ENCODE measurements at regions not wholly inside any gene's neighbourhood (a gene's known extent, or its start where the extent isn't known, plus 50 kb on each side); places are given as distances from the start of the nearest gene placed in this dataset.

DNA sequence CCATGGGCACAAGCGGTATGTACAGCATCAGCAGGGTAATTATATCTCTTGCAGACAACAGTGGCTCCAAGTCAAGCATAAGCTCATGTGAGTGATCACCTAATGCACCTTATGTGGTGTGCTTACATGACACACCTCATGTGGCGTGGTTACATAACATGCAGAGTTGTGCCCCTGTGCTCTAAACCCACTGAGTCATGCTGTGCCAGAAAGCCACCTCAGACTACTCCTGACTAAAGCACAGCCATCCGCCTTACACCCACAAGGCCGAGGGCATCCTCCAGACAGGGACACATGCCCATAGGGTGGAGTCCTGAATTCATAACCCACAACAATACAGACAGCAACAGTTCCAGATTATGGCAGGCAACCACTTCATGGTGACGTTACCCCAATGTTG lies 163.7 kb upstream of the SLC30A5 start:
- Histone ChIP-seq H3K27ac (ENCODE audit: low read depth, low read length) (no peak overlapping the region), H3K9ac (ENCODE audit: low read length in 5 of 5) (no peak overlapping the region), H3K27me3 (ENCODE audit: control insufficient read depth in 5 of 5, insufficient read depth in 4 of 5, low read length in 5 of 5) (no peaks in the 10 kb centered on the region), H3K4me3 (ENCODE audit: low read depth in 1 of 5, low read length in 5 of 5) (no peak overlapping the region), H3K36me3 (ENCODE audit: control insufficient read depth in 5 of 5, insufficient read depth in 5 of 5, low read length in 5 of 5) (no peaks in the 10 kb centered on the region), H3K9me3 (ENCODE audit: control insufficient read depth in 5 of 5, low read length in 5 of 5) (peaks cover 3 to 7% (median 6%) of the 10 kb centered on the region in 5 donors), H3K4me1 (ENCODE audit: control insufficient read depth in 5 of 5, insufficient read depth in 5 of 5, low read length in 5 of 5) (no peaks in the 10 kb centered on the region)

DNA sequence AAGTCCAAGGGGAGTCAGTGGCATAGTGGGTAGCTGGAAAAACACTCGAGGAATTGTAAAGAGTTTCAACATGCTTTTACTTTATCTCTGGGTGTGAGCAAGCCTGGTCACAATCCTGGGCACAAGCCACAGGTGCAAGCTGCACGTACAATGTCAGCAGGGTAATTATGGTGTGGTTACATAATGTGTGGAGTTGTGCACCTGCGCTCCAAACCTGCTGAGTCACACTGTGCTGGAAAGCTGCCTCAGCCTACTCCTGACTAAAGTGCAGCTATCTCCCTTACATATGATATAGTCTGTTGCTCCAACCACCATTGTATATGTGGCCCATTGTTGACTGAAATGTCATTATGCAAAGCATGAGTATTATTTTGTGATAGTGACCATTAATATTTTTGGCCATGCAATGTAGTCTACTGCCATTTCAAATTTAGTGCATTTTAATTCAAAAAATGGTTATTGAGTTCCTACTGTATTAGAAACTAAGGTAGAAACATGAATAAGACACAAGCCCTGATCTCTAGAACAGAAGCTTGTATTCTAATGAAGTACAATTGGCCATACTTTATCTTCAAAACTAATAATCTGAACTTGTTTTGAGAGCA lies 160.9 kb upstream of the SLC30A5 start:
- H3K4me1 ChIP-seq (ENCODE audit: control insufficient read depth in 5 of 5, insufficient read depth in 5 of 5, low read length in 5 of 5), result no peaks in the 10 kb centered on the region
- no peaks in the 10 kb centered on the region for H3K36me3 ChIP-seq (ENCODE audit: control insufficient read depth in 5 of 5, insufficient read depth in 5 of 5, low read length in 5 of 5)
- H3K9me3 ChIP-seq (ENCODE audit: control insufficient read depth in 5 of 5, low read length in 5 of 5), result peaks cover 3 to 7% (median 6%) of the 10 kb centered on the region in 5 donors
- H3K4me3 ChIP-seq (ENCODE audit: low read depth in 1 of 5, low read length in 5 of 5), result no peak overlapping the region
- no peaks in the 10 kb centered on the region for H3K27me3 ChIP-seq (ENCODE audit: control insufficient read depth in 5 of 5, insufficient read depth in 4 of 5, low read length in 5 of 5)
- H3K27ac ChIP-seq (ENCODE audit: low read depth, low read length), result no peak overlapping the region
- no peak overlapping the region for H3K9ac ChIP-seq (ENCODE audit: low read length in 5 of 5)

DNA sequence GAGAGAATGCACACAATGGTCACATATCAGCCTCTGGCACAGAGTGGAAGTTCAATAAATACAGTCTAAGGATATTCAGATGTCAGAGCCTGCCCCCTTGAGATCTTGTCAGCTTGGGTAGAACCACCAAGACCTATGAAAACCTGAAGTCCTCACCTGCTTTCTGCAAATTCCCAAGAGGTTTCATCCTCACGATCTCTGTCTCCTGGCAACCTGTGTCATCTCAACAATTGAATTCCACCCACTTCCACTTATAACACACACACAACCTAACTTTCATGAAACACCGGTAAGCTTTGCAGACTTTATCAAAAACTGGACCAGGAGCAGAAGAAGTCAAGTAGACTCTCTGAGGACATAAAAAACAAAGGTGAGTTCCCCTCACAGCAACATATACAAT lies 151.6 kb upstream of the SLC30A5 start:
- no peaks in the 10 kb centered on the region for H3K27me3 ChIP-seq (ENCODE audit: control insufficient read depth in 5 of 5, insufficient read depth in 4 of 5, low read length in 5 of 5)
- H3K27ac ChIP-seq (ENCODE audit: low read depth, low read length), result no peak overlapping the region
- no peak overlapping the region for H3K9ac ChIP-seq (ENCODE audit: low read length in 5 of 5)
- peaks cover 0 to 12% (median 5%) of the 10 kb centered on the region in 5 donors for H3K4me1 ChIP-seq (ENCODE audit: control insufficient read depth in 5 of 5, insufficient read depth in 5 of 5, low read length in 5 of 5)
- H3K9me3 ChIP-seq (ENCODE audit: control insufficient read depth in 5 of 5, low read length in 5 of 5), result no peaks in the 10 kb centered on the region
- H3K4me3 ChIP-seq (ENCODE audit: low read depth in 1 of 5, low read length in 5 of 5), result no peak overlapping the region
- H3K36me3 ChIP-seq (ENCODE audit: control insufficient read depth in 5 of 5, insufficient read depth in 5 of 5, low read length in 5 of 5), result no peaks in the 10 kb centered on the region

DNA sequence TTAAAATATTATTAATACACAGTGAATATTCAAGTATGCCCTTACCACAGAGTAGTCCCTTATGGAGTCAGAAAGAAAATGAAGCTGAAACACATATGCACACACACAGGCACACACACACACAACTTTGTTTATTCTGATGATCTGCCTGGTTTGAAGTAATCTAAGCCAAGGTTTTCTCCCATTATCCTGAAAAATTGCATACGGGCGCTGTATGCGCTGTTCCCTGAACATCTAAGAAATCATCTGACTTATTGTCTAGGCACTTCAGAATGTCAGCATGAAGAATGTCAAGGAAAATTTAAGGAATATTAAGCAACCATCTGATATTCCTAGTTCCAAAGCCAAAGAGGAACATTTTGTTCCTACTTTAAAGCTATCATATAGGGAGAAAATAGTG lies 147.1 kb upstream of the SLC30A5 start:
- Histone ChIP-seq H3K9me3 (ENCODE audit: control insufficient read depth in 5 of 5, low read length in 5 of 5) (no peaks in the 10 kb centered on the region), H3K9ac (ENCODE audit: low read length in 5 of 5) (no peak overlapping the region), H3K27me3 (ENCODE audit: control insufficient read depth in 5 of 5, insufficient read depth in 4 of 5, low read length in 5 of 5) (no peaks in the 10 kb centered on the region), H3K36me3 (ENCODE audit: control insufficient read depth in 5 of 5, insufficient read depth in 5 of 5, low read length in 5 of 5) (no peaks in the 10 kb centered on the region), H3K27ac (ENCODE audit: low read depth, low read length) (no peak overlapping the region), H3K4me1 (ENCODE audit: control insufficient read depth in 5 of 5, insufficient read depth in 5 of 5, low read length in 5 of 5) (peaks cover 0 to 33% (median 25%) of the 10 kb centered on the region in 5 donors), H3K4me3 (ENCODE audit: low read depth in 1 of 5, low read length in 5 of 5) (no peak overlapping the region)

DNA sequence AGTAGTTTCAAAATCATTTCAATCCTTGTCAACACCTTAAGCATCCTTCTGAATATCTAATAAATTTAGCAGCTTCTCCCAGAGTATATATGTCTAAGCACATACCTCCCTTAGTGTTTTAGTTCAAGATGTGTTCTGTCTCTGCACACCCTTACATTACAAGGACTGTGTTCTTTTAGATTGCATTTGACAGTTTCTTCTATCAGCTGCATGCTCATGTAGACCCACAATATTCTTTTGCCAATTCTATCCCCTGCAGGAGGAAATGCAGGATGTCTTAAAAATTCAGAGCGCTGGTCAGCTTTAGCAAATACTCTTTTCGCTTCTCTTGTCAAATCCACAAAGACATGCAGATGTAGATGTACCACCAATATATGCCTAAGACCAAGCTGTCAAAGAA lies 145.8 kb upstream of the SLC30A5 start:
- Histone ChIP-seq H3K27ac (ENCODE audit: low read depth, low read length) (no peak overlapping the region), H3K4me3 (ENCODE audit: low read depth in 1 of 5, low read length in 5 of 5) (no peak overlapping the region), H3K36me3 (ENCODE audit: control insufficient read depth in 5 of 5, insufficient read depth in 5 of 5, low read length in 5 of 5) (no peaks in the 10 kb centered on the region), H3K4me1 (ENCODE audit: control insufficient read depth in 5 of 5, insufficient read depth in 5 of 5, low read length in 5 of 5) (peaks cover 0 to 31% (median 27%) of the 10 kb centered on the region in 5 donors), H3K9me3 (ENCODE audit: control insufficient read depth in 5 of 5, low read length in 5 of 5) (no peaks in the 10 kb centered on the region), H3K27me3 (ENCODE audit: control insufficient read depth in 5 of 5, insufficient read depth in 4 of 5, low read length in 5 of 5) (no peaks in the 10 kb centered on the region), H3K9ac (ENCODE audit: low read length in 5 of 5) (no peak overlapping the region)

DNA sequence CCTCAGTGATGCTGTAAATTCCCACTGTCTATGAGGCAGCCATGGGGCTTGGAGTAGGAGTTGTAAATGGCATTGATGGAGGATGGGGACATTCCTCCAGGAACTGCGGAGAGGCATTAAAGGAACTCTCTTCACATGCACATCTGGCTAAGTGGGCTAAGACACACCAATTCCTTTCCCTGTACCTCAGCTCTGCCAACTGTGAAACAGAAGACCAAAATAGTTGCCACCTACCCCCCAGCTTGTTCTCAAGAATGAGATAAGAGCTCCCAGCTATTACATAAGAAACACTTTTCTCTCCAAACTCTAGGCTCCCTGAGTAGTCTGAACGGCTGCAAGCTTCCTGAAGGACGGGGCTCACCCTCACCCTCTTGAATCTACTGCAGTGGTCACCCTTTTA lies 144.6 kb upstream of the SLC30A5 start:
- Histone ChIP-seq H3K4me1 (ENCODE audit: control insufficient read depth in 5 of 5, insufficient read depth in 5 of 5, low read length in 5 of 5) (peaks cover 0 to 38% (median 34%) of the 10 kb centered on the region in 5 donors), H3K9ac (ENCODE audit: low read length in 5 of 5) (no peak overlapping the region), H3K27me3 (ENCODE audit: control insufficient read depth in 5 of 5, insufficient read depth in 4 of 5, low read length in 5 of 5) (no peaks in the 10 kb centered on the region), H3K27ac (ENCODE audit: low read depth, low read length) (no peak overlapping the region), H3K4me3 (ENCODE audit: low read depth in 1 of 5, low read length in 5 of 5) (no peak overlapping the region), H3K36me3 (ENCODE audit: control insufficient read depth in 5 of 5, insufficient read depth in 5 of 5, low read length in 5 of 5) (no peaks in the 10 kb centered on the region), H3K9me3 (ENCODE audit: control insufficient read depth in 5 of 5, low read length in 5 of 5) (no peaks in the 10 kb centered on the region)

DNA sequence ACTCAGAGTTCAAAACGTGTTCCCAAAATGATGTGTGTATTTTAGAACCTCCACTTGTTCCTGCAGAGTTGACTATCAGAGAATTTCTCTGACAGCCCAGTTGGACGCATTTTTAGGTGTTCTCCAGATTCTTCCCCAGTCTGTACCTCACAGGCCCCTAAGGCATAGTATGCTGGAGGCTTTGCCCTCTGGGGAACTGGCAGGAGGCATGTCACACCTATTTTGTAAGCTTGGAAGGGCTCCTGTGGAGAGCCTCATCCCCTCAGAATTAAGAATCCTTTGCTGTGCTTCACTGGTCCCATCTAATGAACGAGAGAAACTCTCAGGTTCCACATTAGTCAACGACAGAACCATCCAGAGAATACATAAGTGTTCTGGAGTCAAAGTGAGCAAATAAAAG lies 144.1 kb upstream of the SLC30A5 start:
- Histone ChIP-seq H3K4me1 (ENCODE audit: control insufficient read depth in 5 of 5, insufficient read depth in 5 of 5, low read length in 5 of 5) (peaks cover 0 to 38% (median 37%) of the 10 kb centered on the region in 5 donors), H3K27me3 (ENCODE audit: control insufficient read depth in 5 of 5, insufficient read depth in 4 of 5, low read length in 5 of 5) (no peaks in the 10 kb centered on the region), H3K9me3 (ENCODE audit: control insufficient read depth in 5 of 5, low read length in 5 of 5) (no peaks in the 10 kb centered on the region), H3K9ac (ENCODE audit: low read length in 5 of 5) (no peak overlapping the region), H3K36me3 (ENCODE audit: control insufficient read depth in 5 of 5, insufficient read depth in 5 of 5, low read length in 5 of 5) (no peaks in the 10 kb centered on the region), H3K4me3 (ENCODE audit: low read depth in 1 of 5, low read length in 5 of 5) (no peak overlapping the region), H3K27ac (ENCODE audit: low read depth, low read length) (no peak overlapping the region)

DNA sequence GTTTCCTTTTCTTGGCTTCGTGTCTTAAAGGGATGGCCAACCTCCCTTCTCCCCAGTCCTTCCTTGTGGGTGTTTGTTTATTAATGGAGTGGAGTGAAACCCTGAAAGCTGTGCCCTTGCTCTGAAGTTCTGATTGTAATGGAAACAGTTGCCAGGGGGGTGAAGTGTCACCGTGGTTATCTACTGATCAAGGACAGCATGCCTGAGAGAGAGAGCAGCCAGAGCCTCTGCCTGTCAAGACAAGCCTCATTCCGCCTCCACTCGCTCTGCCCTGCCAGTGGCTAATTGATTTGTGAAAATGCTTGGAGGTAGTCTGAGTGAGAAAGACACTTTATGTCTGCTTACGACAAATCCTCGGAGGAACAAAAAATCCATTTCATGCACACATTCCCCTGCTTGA lies 143.7 kb upstream of the SLC30A5 start:
- no peak overlapping the region for H3K27ac ChIP-seq (ENCODE audit: low read depth, low read length)
- no peak overlapping the region for H3K4me3 ChIP-seq (ENCODE audit: low read depth in 1 of 5, low read length in 5 of 5)
- H3K36me3 ChIP-seq (ENCODE audit: control insufficient read depth in 5 of 5, insufficient read depth in 5 of 5, low read length in 5 of 5), result no peaks in the 10 kb centered on the region

DNA sequence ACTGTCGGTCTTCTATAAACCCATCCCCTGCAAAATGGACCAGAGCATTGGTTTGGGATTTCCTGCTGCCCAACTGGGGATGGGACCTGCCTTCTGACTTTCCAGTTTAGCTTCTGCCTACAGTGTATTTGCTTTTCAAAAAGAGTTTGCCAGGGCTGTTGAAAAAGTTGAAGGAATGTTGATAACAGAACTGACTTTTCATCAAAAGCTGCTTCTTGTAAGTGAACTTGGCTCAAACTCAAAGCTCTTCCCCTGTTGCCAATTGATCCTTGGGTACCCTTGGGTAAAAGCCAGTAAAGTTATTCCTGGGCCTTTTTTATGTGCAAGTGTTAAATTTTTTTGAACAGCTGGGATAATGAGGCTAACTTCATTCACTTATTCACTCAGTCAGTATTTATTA lies 142.9 kb upstream of the SLC30A5 start:
- Histone ChIP-seq H3K27me3 (ENCODE audit: control insufficient read depth in 5 of 5, insufficient read depth in 4 of 5, low read length in 5 of 5) (no peaks in the 10 kb centered on the region), H3K4me3 (ENCODE audit: low read depth in 1 of 5, low read length in 5 of 5) (no peak overlapping the region), H3K4me1 (ENCODE audit: control insufficient read depth in 5 of 5, insufficient read depth in 5 of 5, low read length in 5 of 5) (peaks cover 0 to 38% (median 37%) of the 10 kb centered on the region in 5 donors), H3K9ac (ENCODE audit: low read length in 5 of 5) (no peak overlapping the region), H3K9me3 (ENCODE audit: control insufficient read depth in 5 of 5, low read length in 5 of 5) (no peaks in the 10 kb centered on the region), H3K36me3 (ENCODE audit: control insufficient read depth in 5 of 5, insufficient read depth in 5 of 5, low read length in 5 of 5) (no peaks in the 10 kb centered on the region), H3K27ac (ENCODE audit: low read depth, low read length) (no peak overlapping the region)

More for the DNA sequence above, 143.7 kb upstream of the SLC30A5 start:
- Histone ChIP-seq H3K9ac (ENCODE audit: low read length in 5 of 5) (peak overlapping the region in 1 of 5 donors; percentile 32), H3K9me3 (ENCODE audit: control insufficient read depth in 5 of 5, low read length in 5 of 5) (no peaks in the 10 kb centered on the region), H3K27me3 (ENCODE audit: control insufficient read depth in 5 of 5, insufficient read depth in 4 of 5, low read length in 5 of 5) (no peaks in the 10 kb centered on the region), H3K4me1 (ENCODE audit: control insufficient read depth in 5 of 5, insufficient read depth in 5 of 5, low read length in 5 of 5) (peaks cover 0 to 38% (median 37%) of the 10 kb centered on the region in 5 donors)

DNA sequence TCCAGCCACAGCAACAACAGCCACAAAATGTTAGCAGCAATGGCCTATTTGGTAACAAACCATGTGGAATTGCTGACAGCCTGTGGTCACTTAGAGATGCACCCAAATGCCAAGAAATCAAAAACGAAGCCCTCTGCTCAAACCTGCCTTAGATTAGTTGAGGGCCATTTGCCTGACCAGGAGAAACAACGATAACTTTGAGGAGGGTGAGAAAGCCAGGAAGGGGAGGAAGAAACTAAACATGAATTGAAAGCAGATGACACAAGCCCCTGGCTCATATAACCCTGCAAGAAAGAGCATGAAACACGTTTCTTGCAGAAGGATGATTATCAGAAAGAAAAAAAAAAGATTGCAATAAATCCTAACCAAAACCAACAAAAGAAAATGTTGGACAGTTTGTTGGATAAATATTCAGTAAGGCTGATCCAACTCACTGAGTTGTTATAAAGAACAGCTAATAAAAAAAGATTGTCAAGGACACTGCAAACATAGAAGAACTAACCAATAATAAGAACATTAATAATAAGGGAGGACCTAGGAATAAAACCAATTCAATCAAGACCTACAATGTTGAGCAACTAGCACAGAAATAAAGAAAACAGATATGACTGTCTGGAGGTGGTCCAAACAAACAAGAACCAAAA lies 140.5 kb upstream of the SLC30A5 start:
- Histone ChIP-seq H3K4me3 (ENCODE audit: low read depth in 1 of 5, low read length in 5 of 5) (no peak overlapping the region), H3K36me3 (ENCODE audit: control insufficient read depth in 5 of 5, insufficient read depth in 5 of 5, low read length in 5 of 5) (no peaks in the 10 kb centered on the region), H3K9ac (ENCODE audit: low read length in 5 of 5) (no peak overlapping the region), H3K27ac (ENCODE audit: low read depth, low read length) (peak overlapping the region; percentile 20), H3K9me3 (ENCODE audit: control insufficient read depth in 5 of 5, low read length in 5 of 5) (no peaks in the 10 kb centered on the region), H3K4me1 (ENCODE audit: control insufficient read depth in 5 of 5, insufficient read depth in 5 of 5, low read length in 5 of 5) (peaks cover 0 to 34% (median 29%) of the 10 kb centered on the region in 5 donors), H3K27me3 (ENCODE audit: control insufficient read depth in 5 of 5, insufficient read depth in 4 of 5, low read length in 5 of 5) (no peaks in the 10 kb centered on the region)

Measured in subcutaneous abdominal adipose tissue (tissue), 5 donors.